Breast epithelium (tissue), 4 donors: ENCODE measurements at regions not wholly inside any gene's neighbourhood (a gene's known extent, or its start where the extent isn't known, plus 50 kb on each side); places are given as distances from the start of the nearest gene placed in this dataset.

Source experiments
- DNase-seq, 2 donors: peaks; one replicate each; pipeline ENCODE4 v3.0.0-alpha.2; 2019; ENCODE audit warnings: low spot score in 2 of 2
- H3K27ac ChIP-seq, 2 donors: fragments of 200-600 bp; sonication (generic) in 1 of 2; one replicate each; pipeline ENCODE4 v1.5.1; 2016 to 2019; ENCODE audit warnings: mild to moderate bottlenecking in 1 of 2
- H3K27me3 ChIP-seq, 2 donors: fragments of 200-600 bp; sonication (generic) in 1 of 2; one replicate each; pipeline versions ENCODE4 v1.5.1 to v1.6.0; 2017 to 2019; ENCODE audit warnings: control low read depth in 1 of 2, mild to moderate bottlenecking in 1 of 2
- H3K36me3 ChIP-seq: fragments of 200-600 bp; one replicate; pipeline ENCODE4 v1.5.1; 2019
- H3K4me1 ChIP-seq, 2 donors: fragments of 200-600 bp; sonication (generic); one replicate each; pipeline ENCODE4 v1.5.1; 2016 to 2019; ENCODE audit warnings: control low read depth in 1 of 2
- H3K4me3 ChIP-seq, 3 donors: fragments of 200-600 bp; sonication (generic); 1 replicate in 2 of 3; 2 replicates in 1 of 3; pipeline ENCODE4 v1.5.1; 2016 to 2019; ENCODE audit warnings: mild to moderate bottlenecking in 3 of 3, moderate library complexity in 2 of 3
- H3K9me3 ChIP-seq, 2 donors: fragments of 200-600 bp; sonication (generic) in 1 of 2; one replicate each; pipeline ENCODE4 v1.5.1; 2016 to 2019; ENCODE audit warnings: control low read depth in 1 of 2
- CTCF ChIP-seq, 3 donors: fragments of 450-650 bp; IDR thresholded peaks; one replicate each; pipeline ENCODE4 v1.5.1; 2016 to 2017; ENCODE audit warnings: antibody characterized with exemption in 3 of 3, mild to moderate bottlenecking in 3 of 3, moderate library complexity in 3 of 3
- POLR2A ChIP-seq: fragments of 450-650 bp; IDR thresholded peaks from one replicate; pipeline ENCODE4 v1.6.1; 2016; ENCODE audit warnings: antibody characterized with exemption, mild to moderate bottlenecking, moderate library complexity
- POLR2AphosphoS5 ChIP-seq, 3 donors: sonication (generic); formaldehyde crosslinking; IDR thresholded peaks; one replicate each; pipeline ENCODE4 v1.6.1; 2017; ENCODE audit warnings: antibody characterized with exemption in 3 of 3
- intact Hi-C: fragments of 100-400 bp; cut with DNase I; formaldehyde crosslinking; loops from one replicate; pipeline ENCODE4 v1.15.1; 2023; ENCODE audit warnings: low total_unique reads

GRCh38 chr9:31519826-31520225 lies 864.6 kb upstream of the ACO1 start:
- Histone ChIP-seq H3K27ac (no peak overlapping the region), H3K4me3 (no peak overlapping the region), H3K4me1 (no peaks in the 10 kb centered on the region), H3K36me3 (no peaks in the 10 kb centered on the region), H3K27me3 (no peaks in the 10 kb centered on the region), H3K9me3 (peaks cover 0 to 4% of the 10 kb centered on the region in 2 donors)
- DNase-seq = no peak
- intact Hi-C loops = no loop called here
- TF ChIP-seq CTCF (IDR thresholded peaks at IDR 0.05) = no peak
- TF ChIP-seq POLR2A = no peak
- TF ChIP-seq POLR2AphosphoS5 (IDR thresholded peaks at IDR 0.05) = no peak

- DNase-seq = no peak
- no peaks in the 10 kb centered on the region for H3K36me3 ChIP-seq
- no peaks in the 10 kb centered on the region for H3K4me1 ChIP-seq
- peaks cover 0 to 4% of the 10 kb centered on the region in 2 donors for H3K9me3 ChIP-seq
- no peaks in the 10 kb centered on the region for H3K27me3 ChIP-seq
- intact Hi-C loops = no loop called here
- no peak overlapping the region for H3K27ac ChIP-seq
- H3K4me3 ChIP-seq = no peak overlapping the region
- TF ChIP-seq POLR2A (no peak), CTCF (IDR thresholded peaks at IDR 0.05) (no peak), POLR2AphosphoS5 (IDR thresholded peaks at IDR 0.05) (no peak)
Measured at GRCh38 chr9:31520301-31521085, 864.0 kb upstream of the ACO1 start.

- Histone ChIP-seq H3K27ac (no peak overlapping the region), H3K4me1 (no peaks in the 10 kb centered on the region), H3K27me3 (no peaks in the 10 kb centered on the region), H3K36me3 (no peaks in the 10 kb centered on the region), H3K4me3 (no peak overlapping the region), H3K9me3 (no peaks in the 10 kb centered on the region)
- TF ChIP-seq POLR2A (no peak), CTCF (IDR thresholded peaks at IDR 0.05) (no peak), POLR2AphosphoS5 (IDR thresholded peaks at IDR 0.05) (no peak)
- no peak for DNase-seq
- intact Hi-C loops = no loop called here
Measured at GRCh38 chr9:31535651-31536050, 848.8 kb upstream of the ACO1 start.

- intact Hi-C loops = no loop called here
- no peaks in the 10 kb centered on the region for H3K9me3 ChIP-seq
- H3K36me3 ChIP-seq = no peaks in the 10 kb centered on the region
- no peak for DNase-seq
- H3K4me3 ChIP-seq = no peak overlapping the region
- H3K4me1 ChIP-seq = no peaks in the 10 kb centered on the region
- H3K27me3 ChIP-seq = no peaks in the 10 kb centered on the region
- TF ChIP-seq CTCF (IDR thresholded peaks at IDR 0.05) (no peak), POLR2AphosphoS5 (IDR thresholded peaks at IDR 0.05) (no peak), POLR2A (no peak)
- no peak overlapping the region for H3K27ac ChIP-seq
Measured at GRCh38 chr9:31536471-31536870, 848.0 kb upstream of the ACO1 start.

- DNase-seq = no peak
- H3K4me3 ChIP-seq = no peak overlapping the region
- H3K27me3 ChIP-seq = no peaks in the 10 kb centered on the region
- H3K27ac ChIP-seq = no peak overlapping the region
- H3K9me3 ChIP-seq = no peaks in the 10 kb centered on the region
- H3K36me3 ChIP-seq = no peaks in the 10 kb centered on the region
- no peak for TF ChIP-seq CTCF (IDR thresholded peaks at IDR 0.05)
- TF ChIP-seq POLR2A = no peak
- TF ChIP-seq POLR2AphosphoS5 (IDR thresholded peaks at IDR 0.05) = no peak
- intact Hi-C loops = no loop called here
- no peaks in the 10 kb centered on the region for H3K4me1 ChIP-seq
Measured at GRCh38 chr9:31541721-31542281, 842.6 kb upstream of the ACO1 start.
